GM21737 (cell line): ENCODE measurements at regions not wholly inside any gene's neighbourhood (a gene's known extent, or its start where the extent isn't known, plus 50 kb on each side); places are given as distances from the start of the nearest gene placed in this dataset.
"Not testable (repeated sequence)": the region's sequence is repeated elsewhere in the genome, so short reads cannot be mapped to it uniquely, and the experiment has no call there.

ENCODE experiments used
- ATAC-seq: cut with Tn5 transposase; IDR thresholded peaks from one replicate; pipeline ENCODE4 v1.9.1; 2021; ENCODE audit warnings: mild to moderate bottlenecking, moderate library complexity; ENCODE audit not compliant: unreplicated experiment

- ATAC-seq: no peak
Measured at GRCh38 chr2:204140246-204140645, 203.7 kb downstream of the ICOS start.

- ATAC-seq: no peak
Measured at GRCh38 chr2:204143216-204144014, 206.9 kb downstream of the ICOS start.

- no peak for ATAC-seq
Measured at GRCh38 chr2:204144492-204144891, 207.9 kb downstream of the ICOS start.

GRCh38 chr2:204145263-204145751, 208.7 kb downstream of the ICOS start:
- ATAC-seq: peak; percentile 92

GRCh38 chr2:204145791-204146190, 209.2 kb downstream of the ICOS start:
- no peak for ATAC-seq

- not testable (repeated sequence) for ATAC-seq
Measured at GRCh38 chr2:204147040-204147439, 210.5 kb downstream of the ICOS start.

GRCh38 chr2:204150721-204151120, 214.2 kb downstream of the ICOS start:
- no peak for ATAC-seq

GRCh38 chr2:204152616-204153015, 216.1 kb downstream of the ICOS start:
- no peak for ATAC-seq

GRCh38 chr2:204154863-204155262, 218.3 kb downstream of the ICOS start:
- ATAC-seq: no peak

GRCh38 chr2:204156456-204156855, 219.9 kb downstream of the ICOS start:
- ATAC-seq: no peak

- ATAC-seq: no peak
Measured at GRCh38 chr2:204157684-204158083, 221.1 kb downstream of the ICOS start.

GRCh38 chr2:204159526-204159925, 223.0 kb downstream of the ICOS start:
- ATAC-seq: no peak

GRCh38 chr2:204160989-204161388, 224.4 kb downstream of the ICOS start:
- ATAC-seq: no peak

- ATAC-seq: no peak
Measured at GRCh38 chr2:204161886-204162285, 225.3 kb downstream of the ICOS start.

GRCh38 chr2:204166961-204167360, 230.4 kb downstream of the ICOS start:
- ATAC-seq: no peak

- ATAC-seq: not testable (repeated sequence)
Measured at GRCh38 chr2:204167670-204168069, 231.1 kb downstream of the ICOS start.

- ATAC-seq: no peak
Measured at GRCh38 chr2:204170411-204170810, 233.8 kb downstream of the ICOS start.

GRCh38 chr2:204171432-204172144, 235.0 kb downstream of the ICOS start:
- ATAC-seq: no peak

GRCh38 chr2:204172145-204172600, 235.6 kb downstream of the ICOS start:
- ATAC-seq: no peak

GRCh38 chr2:204174034-204174433, 237.5 kb downstream of the ICOS start:
- ATAC-seq: no peak

GRCh38 chr2:204175552-204176271, 239.1 kb downstream of the ICOS start:
- no peak for ATAC-seq
